DMS153 (cell line): ENCODE measurements at regions not wholly inside any gene's neighbourhood (a gene's known extent, or its start where the extent isn't known, plus 50 kb on each side); places are given as distances from the start of the nearest gene placed in this dataset.
"Not testable (repeated sequence)": the region's sequence is repeated elsewhere in the genome, so short reads cannot be mapped to it uniquely, and the experiment has no call there.

Source experiments
- DNase-seq: peaks from one replicate; lab custom pipeline; 2025; lab: John Stamatoyannopoulos, UW

- no peak for DNase-seq
These were observed 253.7 kb upstream of the DIAPH2 start for GRCh38 chrX:96430756-96431455.

GRCh38 chrX:96432647-96433046, 252.0 kb upstream of the DIAPH2 start:
- DNase-seq: no peak

GRCh38 chrX:96433409-96434077, 251.1 kb upstream of the DIAPH2 start:
- DNase-seq: peak; percentile 60

- no peak for DNase-seq
These were observed 249.1 kb upstream of the DIAPH2 start for GRCh38 chrX:96435378-96436035.

GRCh38 chrX:96436105-96436504, 248.5 kb upstream of the DIAPH2 start:
- DNase-seq: no peak

- no peak for DNase-seq
These were observed 245.8 kb upstream of the DIAPH2 start for GRCh38 chrX:96438803-96439202.

GRCh38 chrX:96440941-96441340, 243.7 kb upstream of the DIAPH2 start:
- no peak for DNase-seq

GRCh38 chrX:96445531-96446065, 239.0 kb upstream of the DIAPH2 start:
- no peak for DNase-seq

- no peak for DNase-seq
These were observed 238.1 kb upstream of the DIAPH2 start for GRCh38 chrX:96446524-96446923.

GRCh38 chrX:96447161-96447560, 237.5 kb upstream of the DIAPH2 start:
- no peak for DNase-seq

GRCh38 chrX:96449191-96449590, 235.5 kb upstream of the DIAPH2 start:
- DNase-seq: no peak

GRCh38 chrX:96449896-96450295, 234.7 kb upstream of the DIAPH2 start:
- no peak for DNase-seq

GRCh38 chrX:96453139-96453538, 231.5 kb upstream of the DIAPH2 start:
- no peak for DNase-seq

- no peak for DNase-seq
These were observed 229.6 kb upstream of the DIAPH2 start for GRCh38 chrX:96455078-96455477.

GRCh38 chrX:96464880-96465558, 219.6 kb upstream of the DIAPH2 start:
- DNase-seq: no peak

GRCh38 chrX:96474029-96474740, 210.5 kb upstream of the DIAPH2 start:
- DNase-seq: no peak

- peak; percentile 9 for DNase-seq
These were observed 209.9 kb upstream of the DIAPH2 start for GRCh38 chrX:96474741-96475125.

- DNase-seq: no peak
These were observed 204.6 kb upstream of the DIAPH2 start for GRCh38 chrX:96480081-96480480.

- no peak for DNase-seq
These were observed 202.8 kb upstream of the DIAPH2 start for GRCh38 chrX:96481831-96482230.

GRCh38 chrX:96483647-96484160, 200.9 kb upstream of the DIAPH2 start:
- DNase-seq: no peak

- DNase-seq: not testable (repeated sequence)
These were observed 198.0 kb upstream of the DIAPH2 start for GRCh38 chrX:96486687-96487086.

GRCh38 chrX:96502507-96502906, 182.1 kb upstream of the DIAPH2 start:
- DNase-seq: no peak
